ENCODE measurements at regions not wholly inside any gene's neighbourhood (a gene's known extent, or its start where the extent isn't known, plus 50 kb on each side); places are given as distances from the start of the nearest gene placed in this dataset.

DNA sequence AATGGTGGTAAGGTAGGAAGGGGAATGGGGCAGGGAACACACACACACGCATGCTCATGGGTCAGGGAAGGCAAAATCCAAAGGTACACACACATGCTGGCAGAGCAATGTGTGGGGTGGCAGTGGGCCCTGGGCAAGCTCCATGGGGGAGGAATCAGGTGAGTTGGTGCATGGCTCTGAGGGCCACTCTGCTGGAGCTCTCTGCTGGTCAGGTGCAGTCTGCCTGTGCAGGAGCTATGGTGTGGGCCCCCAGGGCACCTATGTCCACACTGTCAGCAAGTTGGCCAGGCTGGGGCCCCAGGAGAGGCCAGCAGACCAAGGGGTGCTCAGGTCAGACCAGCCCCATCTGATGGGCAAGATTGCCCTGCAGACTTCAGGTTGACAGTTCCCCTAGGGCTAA, 90.1 kb upstream of the GAP43 start:
- TF ChIP-seq, protein P1, sequence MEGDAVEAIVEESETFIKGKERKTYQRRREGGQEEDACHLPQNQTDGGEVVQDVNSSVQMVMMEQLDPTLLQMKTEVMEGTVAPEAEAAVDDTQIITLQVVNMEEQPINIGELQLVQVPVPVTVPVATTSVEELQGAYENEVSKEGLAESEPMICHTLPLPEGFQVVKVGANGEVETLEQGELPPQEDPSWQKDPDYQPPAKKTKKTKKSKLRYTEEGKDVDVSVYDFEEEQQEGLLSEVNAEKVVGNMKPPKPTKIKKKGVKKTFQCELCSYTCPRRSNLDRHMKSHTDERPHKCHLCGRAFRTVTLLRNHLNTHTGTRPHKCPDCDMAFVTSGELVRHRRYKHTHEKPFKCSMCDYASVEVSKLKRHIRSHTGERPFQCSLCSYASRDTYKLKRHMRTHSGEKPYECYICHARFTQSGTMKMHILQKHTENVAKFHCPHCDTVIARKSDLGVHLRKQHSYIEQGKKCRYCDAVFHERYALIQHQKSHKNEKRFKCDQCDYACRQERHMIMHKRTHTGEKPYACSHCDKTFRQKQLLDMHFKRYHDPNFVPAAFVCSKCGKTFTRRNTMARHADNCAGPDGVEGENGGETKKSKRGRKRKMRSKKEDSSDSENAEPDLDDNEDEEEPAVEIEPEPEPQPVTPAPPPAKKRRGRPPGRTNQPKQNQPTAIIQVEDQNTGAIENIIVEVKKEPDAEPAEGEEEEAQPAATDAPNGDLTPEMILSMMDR (IDR thresholded peaks at IDR 0.05) = no peak

DNA sequence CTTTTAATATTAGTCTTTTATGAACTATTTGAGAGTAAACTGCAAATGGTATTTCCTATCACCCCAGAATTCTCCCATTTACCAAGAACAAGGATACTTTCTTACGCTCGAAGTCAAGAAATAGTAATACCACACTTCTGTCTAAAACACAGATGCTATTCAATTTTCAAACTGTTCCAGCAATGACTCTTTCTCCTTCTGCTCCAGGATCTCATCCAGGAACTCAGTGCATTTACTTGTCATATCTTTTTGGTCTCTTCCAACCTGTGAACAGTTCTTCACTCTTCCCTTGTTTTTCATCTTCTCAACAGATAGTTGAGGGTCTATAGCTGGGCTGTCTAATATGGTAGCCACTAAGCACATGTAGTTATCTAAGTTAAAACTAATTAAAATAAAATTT, 87.1 kb upstream of the GAP43 start:
- TF ChIP-seq, protein P1 (IDR thresholded peaks at IDR 0.05) = no peak

DNA sequence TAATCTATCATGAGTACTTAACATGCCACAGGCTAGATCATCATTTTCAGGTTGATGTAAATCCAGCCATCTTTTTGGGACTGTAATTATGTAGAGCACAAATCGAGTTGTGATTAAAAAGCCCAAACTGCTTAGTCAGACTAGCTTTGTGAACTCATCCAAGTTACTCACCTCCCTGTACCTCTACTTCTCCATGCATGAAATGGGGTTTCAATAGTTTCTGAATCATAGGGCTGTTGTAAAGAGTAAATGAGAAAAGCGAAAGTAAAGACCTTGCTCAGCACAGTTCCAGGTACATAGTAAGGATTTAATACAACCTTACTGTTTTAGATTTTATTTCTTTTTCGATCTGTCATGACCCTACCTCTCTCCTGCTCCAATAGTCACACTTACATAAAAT, 85.6 kb upstream of the GAP43 start:
- TF ChIP-seq, protein P1 (IDR thresholded peaks at IDR 0.05) = no peak

DNA sequence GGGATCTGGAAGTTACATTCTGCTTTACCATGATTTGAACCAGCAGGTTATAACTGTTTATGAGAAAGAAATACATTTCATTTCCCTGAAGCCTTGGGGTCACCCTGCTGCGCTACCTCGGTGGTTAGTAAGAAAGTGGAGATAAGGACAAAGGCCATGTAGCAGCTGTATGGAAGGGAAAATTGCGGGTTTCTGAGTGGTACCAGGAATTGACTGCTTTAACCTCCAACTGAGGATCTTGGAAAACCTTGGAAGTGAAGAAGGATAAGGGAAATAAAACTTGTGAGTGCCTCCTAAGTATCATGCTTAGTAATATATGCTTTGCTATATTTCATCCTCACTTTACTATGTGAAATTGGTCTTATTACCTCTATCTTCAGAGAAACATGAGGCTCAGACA, 76.1 kb upstream of the GAP43 start:
- TF ChIP-seq, protein P1 (IDR thresholded peaks at IDR 0.05) = no peak

DNA sequence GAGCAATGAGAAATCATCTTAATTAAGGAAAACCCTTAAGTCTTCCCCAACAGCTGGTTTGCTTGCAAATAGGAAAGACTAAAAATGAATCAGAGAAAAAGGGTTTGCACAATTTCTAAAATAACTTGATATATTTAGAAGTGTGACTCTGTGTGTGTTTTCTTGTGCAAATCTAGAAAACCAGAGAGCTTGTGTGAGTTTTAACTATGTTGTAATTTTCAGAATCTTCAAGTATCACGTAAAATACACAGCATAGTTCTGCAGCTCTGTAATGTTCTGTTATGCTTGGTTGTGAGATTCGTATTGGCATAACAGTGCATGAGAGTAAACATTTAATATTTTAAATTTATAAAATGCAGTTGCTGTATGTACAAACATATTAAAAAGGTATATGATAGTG, 74.7 kb upstream of the GAP43 start:
- TF ChIP-seq, protein P1 (IDR thresholded peaks at IDR 0.05) = no peak

DNA sequence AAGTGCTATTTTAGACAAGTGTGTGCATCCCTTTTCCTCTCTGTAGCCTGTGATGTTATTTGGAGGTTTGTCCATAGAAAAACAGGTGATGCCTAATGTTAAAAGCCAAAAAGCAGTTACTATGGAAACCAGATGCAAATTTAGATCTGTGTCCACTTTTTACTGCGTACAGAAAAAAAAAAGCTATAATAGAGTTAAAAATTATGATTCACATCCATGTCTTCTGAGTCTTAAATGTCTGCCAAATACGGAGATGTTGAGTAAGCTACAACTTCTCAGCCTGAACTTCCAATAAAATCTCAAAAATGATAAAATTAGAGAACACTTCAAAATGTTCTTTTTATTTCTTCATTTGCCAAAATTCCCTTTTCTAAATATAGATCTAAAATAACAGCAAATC, 74.2 kb upstream of the GAP43 start:
- TF ChIP-seq, protein P1 (IDR thresholded peaks at IDR 0.05) = no peak

DNA sequence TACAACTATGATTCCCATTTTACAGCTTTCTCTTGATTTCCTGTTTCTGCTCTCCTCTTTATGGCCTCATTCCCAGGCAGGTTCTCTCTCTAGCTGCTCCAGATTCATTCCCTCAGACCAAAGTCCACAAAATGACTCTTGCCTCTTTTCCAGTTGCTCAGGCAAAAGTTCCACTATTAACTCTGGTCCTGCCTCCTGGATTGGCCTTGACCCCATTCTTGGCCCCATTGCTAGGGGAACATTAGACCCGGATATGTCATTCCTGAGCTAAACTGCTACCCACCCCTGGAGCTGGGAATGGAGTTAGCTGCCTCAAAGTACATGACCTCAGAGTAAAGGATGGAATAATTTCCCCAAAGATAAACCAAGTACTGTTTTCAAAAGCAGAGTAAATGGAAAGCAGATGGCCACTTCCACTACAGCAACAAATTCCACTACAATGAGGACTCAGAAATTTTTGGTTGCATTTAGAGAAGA, 73.0 kb upstream of the GAP43 start:
- TF ChIP-seq, protein P1 (IDR thresholded peaks at IDR 0.05) = no peak

DNA sequence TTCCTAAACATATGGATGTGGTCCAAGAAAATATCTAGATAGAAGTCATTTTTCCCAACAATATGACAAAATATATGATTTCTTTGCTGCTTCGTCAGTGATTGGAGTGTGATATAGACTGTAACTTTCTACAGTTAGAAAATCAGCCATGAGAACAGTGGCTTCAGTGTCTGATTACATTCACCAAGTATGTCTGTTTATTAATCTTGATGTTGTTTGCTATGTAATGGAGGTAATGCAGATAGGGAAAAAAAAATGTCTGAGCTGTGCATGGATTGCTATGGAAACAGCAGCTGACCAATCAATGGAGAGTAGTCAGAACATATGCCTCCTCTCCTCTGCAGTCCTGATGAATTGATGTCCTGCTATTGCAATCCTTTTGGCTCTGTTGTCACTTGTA, 72.3 kb upstream of the GAP43 start:
- TF ChIP-seq, protein P1 (IDR thresholded peaks at IDR 0.05) = no peak
